MM.1S (cell line): ENCODE measurements at regions not wholly inside any gene's neighbourhood (a gene's known extent, or its start where the extent isn't known, plus 50 kb on each side); places are given as distances from the start of the nearest gene placed in this dataset.

ENCODE experiments used
- DNase-seq: peaks from one replicate; pipeline ENCODE4 v3.0.0-alpha.2; 2015
- H2AFZ ChIP-seq: fragments of 300-600 bp; sonication (generic); 2 replicates; pipeline ENCODE4 v1.6.0; 2016; ENCODE audit warnings: antibody characterized with exemption, low read length
- H3F3A ChIP-seq: fragments of 300-600 bp; sonication (generic); 2 replicates; pipeline ENCODE4 v1.6.1; 2016; ENCODE audit warnings: mild to moderate bottlenecking, antibody characterized with exemption, low read length, moderate library complexity, mixed read lengths; ENCODE audit not compliant: insufficient read depth
- H3K27ac ChIP-seq: fragments of 300-600 bp; sonication (generic); 2 replicates; pipeline ENCODE4 v1.5.1; 2016; ENCODE audit warnings: mild to moderate bottlenecking, low read length
- H3K27me3 ChIP-seq: fragments of 300-600 bp; sonication (generic); replicated peaks from 2 replicates; pipeline ENCODE4 v1.6.0; 2016; ENCODE audit warnings: low read length; ENCODE audit not compliant: insufficient read depth
- H3K36me3 ChIP-seq: fragments of 300-600 bp; sonication (generic); replicated peaks from 2 replicates; pipeline ENCODE4 v1.6.1; 2016; ENCODE audit warnings: mild to moderate bottlenecking, low read length, mixed read lengths; ENCODE audit not compliant: insufficient read depth
- H3K4me1 ChIP-seq: fragments of 300-600 bp; sonication (generic); 2 replicates; pipeline ENCODE4 v1.6.1; 2016; ENCODE audit warnings: low read length, mixed read lengths
- H3K4me2 ChIP-seq: fragments of 300-600 bp; sonication (generic); 2 replicates; pipeline ENCODE4 v1.6.0; 2016; ENCODE audit warnings: low read depth, low read length
- H3K4me3 ChIP-seq: fragments of 300-600 bp; sonication (generic); 2 replicates; pipeline ENCODE4 v1.5.1; 2016; ENCODE audit warnings: low read length, mixed read lengths
- H3K79me2 ChIP-seq: fragments of 300-600 bp; sonication (generic); 2 replicates; pipeline ENCODE4 v1.6.1; 2016; ENCODE audit warnings: mixed run types, low read length, mixed read lengths
- H3K9ac ChIP-seq: fragments of 300-600 bp; sonication (generic); 2 replicates; pipeline ENCODE4 v1.6.1; 2016; ENCODE audit warnings: low read length, mixed read lengths
- H3K9me2 ChIP-seq: fragments of 300-600 bp; sonication (generic); replicated peaks from 2 replicates; pipeline ENCODE4 v1.6.1; 2016; ENCODE audit warnings: mild to moderate bottlenecking, low read length, mixed read lengths; ENCODE audit not compliant: insufficient read depth
- H3K9me3 ChIP-seq: fragments of 300-600 bp; sonication (generic); replicated peaks from 2 replicates; pipeline ENCODE4 v1.6.1; 2016; ENCODE audit warnings: mild to moderate bottlenecking, low read length, mixed read lengths; ENCODE audit not compliant: insufficient read depth
- H4K20me1 ChIP-seq: fragments of 300-600 bp; sonication (generic); 2 replicates; pipeline ENCODE4 v1.6.1; 2016; ENCODE audit warnings: mild to moderate bottlenecking, low read length, moderate library complexity, mixed read lengths; ENCODE audit not compliant: insufficient read depth
- CTCF ChIP-seq: fragments of 300-600 bp; sonication (generic); IDR thresholded peaks from 2 replicates; pipeline ENCODE4 v1.5.1; 2016; ENCODE audit warnings: antibody characterized with exemption, low read length, mixed read lengths
- EZH2 ChIP-seq: fragments of 300-600 bp; sonication (generic); optimal IDR thresholded peaks from 2 replicates; pipeline ENCODE3; 2017; ENCODE audit warnings: low read depth, mild to moderate bottlenecking, antibody characterized with exemption, low read length, mixed read lengths
- EZH2phosphoT487 ChIP-seq: fragments of 300-600 bp; sonication (generic); IDR thresholded peaks from 2 replicates; pipeline ENCODE4 v1.6.1; 2018; ENCODE audit warnings: antibody characterized with exemption, low read length

GRCh38 chr4:83785891-83786290 lies 250.0 kb downstream of the GPAT3 start:
- Histone ChIP-seq H3K27me3 (no peaks in the 10 kb centered on the region), H3K9me2 (no peaks in the 10 kb centered on the region), H3K9me3 (no peaks in the 10 kb centered on the region), H3K9ac (no peak overlapping the region), H3K36me3 (no peaks in the 10 kb centered on the region), H3F3A (no peaks in the 10 kb centered on the region), H3K4me1 (no peaks in the 10 kb centered on the region), H2AFZ (no peak overlapping the region), H4K20me1 (no peaks in the 10 kb centered on the region), H3K27ac (no peak overlapping the region), H3K4me2 (no peak overlapping the region), H3K79me2 (no peaks in the 10 kb centered on the region), H3K4me3 (no peak overlapping the region)
- DNase-seq = no peak
- TF ChIP-seq EZH2 = no peak
- no peak for TF ChIP-seq EZH2phosphoT487
- no peak for TF ChIP-seq CTCF

- Histone ChIP-seq H3K9me3 (no peaks in the 10 kb centered on the region), H3K36me3 (no peaks in the 10 kb centered on the region), H3K27me3 (no peaks in the 10 kb centered on the region), H3F3A (no peaks in the 10 kb centered on the region), H3K9ac (no peak overlapping the region), H3K4me3 (no peak overlapping the region), H3K4me1 (no peaks in the 10 kb centered on the region), H3K4me2 (no peak overlapping the region), H3K9me2 (no peaks in the 10 kb centered on the region), H3K79me2 (no peaks in the 10 kb centered on the region), H4K20me1 (no peaks in the 10 kb centered on the region), H3K27ac (no peak overlapping the region), H2AFZ (no peak overlapping the region)
- TF ChIP-seq EZH2phosphoT487 = no peak
- no peak for TF ChIP-seq EZH2
- TF ChIP-seq CTCF = no peak
- DNase-seq = no peak
Observed at GRCh38 chr4:83783215-83783614, 247.3 kb downstream of the GPAT3 start.

- no peak for DNase-seq
- Histone ChIP-seq H2AFZ (no peak overlapping the region), H3K9ac (no peak overlapping the region)
Observed at GRCh38 chr4:83782591-83782990, 246.7 kb downstream of the GPAT3 start.

More at GRCh38 chr4:83782591-83782990, 246.7 kb downstream of the GPAT3 start:
- Histone ChIP-seq H3K9me3 (no peaks in the 10 kb centered on the region), H3K4me2 (no peak overlapping the region), H3K27ac (no peak overlapping the region), H3K4me3 (no peak overlapping the region), H3F3A (no peaks in the 10 kb centered on the region), H3K4me1 (no peaks in the 10 kb centered on the region), H3K27me3 (no peaks in the 10 kb centered on the region), H3K9me2 (no peaks in the 10 kb centered on the region), H4K20me1 (no peaks in the 10 kb centered on the region), H3K36me3 (no peaks in the 10 kb centered on the region), H3K79me2 (no peaks in the 10 kb centered on the region)
- no peak for TF ChIP-seq CTCF
- no peak for TF ChIP-seq EZH2phosphoT487
- TF ChIP-seq EZH2 = no peak
